ENCODE measurements at regions not wholly inside any gene's neighbourhood (a gene's known extent, or its start where the extent isn't known, plus 50 kb on each side); places are given as distances from the start of the nearest gene placed in this dataset.

DNA sequence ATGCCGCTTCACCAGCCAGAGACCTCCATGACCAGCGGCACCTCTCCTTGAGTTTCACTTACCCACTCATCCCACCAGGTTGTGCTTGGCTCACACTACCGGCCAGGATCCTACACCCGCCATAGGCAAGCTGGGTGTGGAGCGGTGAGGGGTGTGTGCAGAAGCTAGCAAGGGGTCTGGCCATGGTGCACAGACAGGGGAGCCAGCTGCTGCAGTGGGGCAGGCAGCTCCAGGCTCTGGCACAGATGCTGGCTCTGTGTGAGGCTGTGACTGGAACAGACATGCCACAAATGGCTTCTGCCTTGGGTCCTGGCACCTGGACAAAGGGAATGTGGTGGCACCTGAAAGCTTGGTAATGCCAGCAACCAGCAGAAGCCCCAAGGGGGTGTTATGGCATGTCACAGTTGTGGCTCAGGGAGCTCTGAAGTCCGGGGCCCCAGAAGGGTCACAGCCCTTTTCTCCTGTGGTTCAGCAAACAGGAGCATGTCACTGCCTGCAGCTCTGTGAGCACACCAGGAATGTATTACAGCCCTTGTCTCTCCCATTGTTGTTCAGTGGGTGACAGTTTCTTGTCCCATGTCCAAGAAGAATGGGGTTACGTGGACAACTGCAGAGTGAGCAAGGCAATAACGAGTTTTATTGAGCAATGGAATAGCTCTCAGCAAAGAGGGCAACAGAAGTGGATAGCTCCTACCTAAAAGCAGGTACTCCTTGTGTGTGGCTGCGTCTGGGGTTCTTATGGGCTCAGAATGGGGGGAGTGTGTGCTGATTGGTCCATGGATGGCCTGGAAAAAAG lies 2791.0 kb upstream of the PCDH20 start:
- Histone ChIP-seq H3K9ac (ENCODE audit: low read length) (no peak overlapping the region), H3K4me1 (ENCODE audit: control insufficient read depth, low read depth, low read length) (no peaks in the 10 kb centered on the region), H3K27ac (ENCODE audit: low read length) (no peak overlapping the region), H3K36me3 (ENCODE audit: control insufficient read depth, low read depth, low read length) (no peaks in the 10 kb centered on the region), H3K9me3 (ENCODE audit: control insufficient read depth, low read depth, low read length) (peaks cover 3% of the 10 kb centered on the region), H3K4me3 (ENCODE audit: low read length) (no peak overlapping the region), H3K27me3 (ENCODE audit: control insufficient read depth, insufficient read depth, low read length) (no peaks in the 10 kb centered on the region)

DNA sequence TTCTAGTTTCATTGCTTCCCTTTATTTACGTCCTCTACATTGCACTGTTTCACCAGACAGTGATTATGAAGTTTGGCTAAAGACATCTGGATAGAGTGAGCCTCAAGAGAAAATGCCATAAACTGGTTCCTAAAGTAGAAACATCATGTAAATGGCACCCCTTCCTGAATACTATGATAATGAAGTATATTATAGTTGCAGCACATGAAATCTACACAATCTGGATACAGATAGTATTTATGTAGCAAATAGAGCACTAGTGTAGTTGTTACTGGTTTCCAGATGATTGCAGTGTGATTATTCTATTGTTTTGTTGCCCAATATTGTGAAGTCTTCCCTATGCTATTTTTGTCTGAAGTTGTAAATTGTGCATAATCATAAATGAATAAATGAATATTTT lies 2786.9 kb upstream of the PCDH20 start:
- no peaks in the 10 kb centered on the region for H3K36me3 ChIP-seq (ENCODE audit: control insufficient read depth, low read depth, low read length)
- no peak overlapping the region for H3K4me3 ChIP-seq (ENCODE audit: low read length)
- H3K9ac ChIP-seq (ENCODE audit: low read length), result no peak overlapping the region
- peaks cover 3% of the 10 kb centered on the region for H3K9me3 ChIP-seq (ENCODE audit: control insufficient read depth, low read depth, low read length)
- H3K27ac ChIP-seq (ENCODE audit: low read length), result no peak overlapping the region
- H3K27me3 ChIP-seq (ENCODE audit: control insufficient read depth, insufficient read depth, low read length), result no peaks in the 10 kb centered on the region
- H3K4me1 ChIP-seq (ENCODE audit: control insufficient read depth, low read depth, low read length), result no peaks in the 10 kb centered on the region

DNA sequence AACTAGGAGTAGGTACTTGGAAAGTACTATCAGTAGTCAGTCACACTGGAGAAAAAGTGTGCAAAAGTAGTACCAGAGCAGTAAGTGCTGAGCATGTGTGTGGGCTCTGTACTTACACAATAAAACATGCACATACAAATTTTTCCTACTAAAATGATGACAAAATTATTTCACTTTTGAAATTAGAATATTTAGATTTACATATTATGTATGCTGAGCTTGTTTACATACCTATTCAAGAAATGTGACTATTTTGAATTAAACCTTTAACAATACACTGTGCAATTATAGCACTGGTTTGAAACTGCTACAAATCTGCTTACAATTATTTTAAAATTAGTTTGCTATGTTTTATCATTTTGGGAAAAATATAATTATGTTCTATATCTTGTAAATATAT lies 2781.6 kb upstream of the PCDH20 start:
- Histone ChIP-seq H3K9ac (ENCODE audit: low read length) (no peak overlapping the region), H3K9me3 (ENCODE audit: control insufficient read depth, low read depth, low read length) (no peaks in the 10 kb centered on the region), H3K4me1 (ENCODE audit: control insufficient read depth, low read depth, low read length) (no peaks in the 10 kb centered on the region), H3K36me3 (ENCODE audit: control insufficient read depth, low read depth, low read length) (no peaks in the 10 kb centered on the region), H3K27ac (ENCODE audit: low read length) (no peak overlapping the region), H3K4me3 (ENCODE audit: low read length) (no peak overlapping the region), H3K27me3 (ENCODE audit: control insufficient read depth, insufficient read depth, low read length) (no peaks in the 10 kb centered on the region)

- H3K9me3 ChIP-seq (ENCODE audit: control insufficient read depth, low read depth, low read length), result no peaks in the 10 kb centered on the region
- H3K4me3 ChIP-seq (ENCODE audit: low read length), result no peak overlapping the region
- no peaks in the 10 kb centered on the region for H3K27me3 ChIP-seq (ENCODE audit: control insufficient read depth, insufficient read depth, low read length)
- no peaks in the 10 kb centered on the region for H3K4me1 ChIP-seq (ENCODE audit: control insufficient read depth, low read depth, low read length)
- no peaks in the 10 kb centered on the region for H3K36me3 ChIP-seq (ENCODE audit: control insufficient read depth, low read depth, low read length)
- no peak overlapping the region for H3K27ac ChIP-seq (ENCODE audit: low read length)
- no peak overlapping the region for H3K9ac ChIP-seq (ENCODE audit: low read length)
These were observed 2771.0 kb upstream of the PCDH20 start for GRCh38 chr13:64186503-64187250.

DNA sequence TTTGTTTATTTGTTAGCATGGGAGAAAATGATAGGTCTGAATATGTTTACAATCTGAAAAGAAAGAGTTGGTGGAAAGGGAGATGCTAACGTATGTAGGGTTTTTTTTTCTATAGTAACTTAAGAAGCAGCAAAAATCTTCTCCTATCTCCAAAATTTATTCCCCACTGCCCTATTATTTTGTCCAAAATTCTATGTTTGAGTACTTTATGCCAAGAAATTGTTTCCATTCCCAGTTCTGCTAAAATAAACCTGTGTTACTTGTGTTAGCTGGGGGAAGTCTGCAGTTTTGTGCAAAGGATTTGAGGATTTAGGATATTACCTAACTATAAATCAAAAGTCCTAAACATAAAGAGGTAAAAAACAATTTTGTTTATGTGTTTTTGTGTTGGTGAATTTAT lies 2770.4 kb upstream of the PCDH20 start:
- Histone ChIP-seq H3K36me3 (ENCODE audit: control insufficient read depth, low read depth, low read length) (no peaks in the 10 kb centered on the region), H3K9ac (ENCODE audit: low read length) (no peak overlapping the region), H3K4me3 (ENCODE audit: low read length) (no peak overlapping the region), H3K27ac (ENCODE audit: low read length) (no peak overlapping the region), H3K4me1 (ENCODE audit: control insufficient read depth, low read depth, low read length) (no peaks in the 10 kb centered on the region), H3K9me3 (ENCODE audit: control insufficient read depth, low read depth, low read length) (no peaks in the 10 kb centered on the region), H3K27me3 (ENCODE audit: control insufficient read depth, insufficient read depth, low read length) (no peaks in the 10 kb centered on the region)

DNA sequence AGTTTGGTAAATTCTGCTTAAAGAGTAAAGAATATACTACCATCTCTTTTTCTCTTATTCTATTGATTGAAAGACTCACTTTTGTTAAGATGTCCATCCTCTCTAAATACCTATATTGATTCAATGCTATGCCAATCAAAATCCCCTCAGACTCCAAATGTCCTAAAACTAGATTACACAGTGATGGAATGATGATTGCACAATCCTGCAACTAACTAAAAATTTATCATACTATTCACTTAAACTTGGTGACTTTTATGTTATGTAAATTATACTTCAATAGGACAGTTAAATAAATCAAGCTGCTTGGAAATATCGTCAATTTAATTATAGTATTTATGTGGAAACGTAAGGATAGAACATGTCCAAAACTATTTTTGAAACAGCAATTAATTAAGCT lies 2765.1 kb upstream of the PCDH20 start:
- Histone ChIP-seq H3K4me3 (ENCODE audit: low read length) (no peak overlapping the region), H3K27me3 (ENCODE audit: control insufficient read depth, insufficient read depth, low read length) (no peaks in the 10 kb centered on the region), H3K27ac (ENCODE audit: low read length) (no peak overlapping the region), H3K9me3 (ENCODE audit: control insufficient read depth, low read depth, low read length) (no peaks in the 10 kb centered on the region), H3K4me1 (ENCODE audit: control insufficient read depth, low read depth, low read length) (no peaks in the 10 kb centered on the region), H3K9ac (ENCODE audit: low read length) (no peak overlapping the region), H3K36me3 (ENCODE audit: control insufficient read depth, low read depth, low read length) (no peaks in the 10 kb centered on the region)

- no peaks in the 10 kb centered on the region for H3K9me3 ChIP-seq (ENCODE audit: control insufficient read depth, low read depth, low read length)
- no peak overlapping the region for H3K4me3 ChIP-seq (ENCODE audit: low read length)
- no peak overlapping the region for H3K9ac ChIP-seq (ENCODE audit: low read length)
- no peaks in the 10 kb centered on the region for H3K4me1 ChIP-seq (ENCODE audit: control insufficient read depth, low read depth, low read length)
- no peaks in the 10 kb centered on the region for H3K27me3 ChIP-seq (ENCODE audit: control insufficient read depth, insufficient read depth, low read length)
- H3K27ac ChIP-seq (ENCODE audit: low read length), result no peak overlapping the region
- H3K36me3 ChIP-seq (ENCODE audit: control insufficient read depth, low read depth, low read length), result no peaks in the 10 kb centered on the region
These were observed 2750.2 kb upstream of the PCDH20 start for GRCh38 chr13:64165826-64166225.

DNA sequence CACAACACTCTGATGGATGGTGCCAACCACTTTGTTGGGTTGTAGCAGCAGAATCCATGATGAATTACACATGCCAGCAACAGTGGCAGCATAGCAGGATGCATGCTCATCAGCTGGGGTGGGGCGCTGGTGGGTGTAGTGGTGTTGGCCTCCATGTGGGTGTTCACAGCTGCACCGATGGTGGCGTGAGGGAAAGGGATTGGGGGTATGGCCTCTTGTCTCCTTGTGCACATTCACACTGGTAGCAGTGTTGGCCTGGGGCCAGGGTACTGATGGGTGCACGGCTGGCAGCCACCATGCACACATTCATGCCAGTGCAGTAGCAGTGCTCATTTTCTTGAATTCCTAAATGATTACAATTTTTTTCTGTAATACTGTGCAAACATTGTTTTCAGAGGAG lies 2748.8 kb upstream of the PCDH20 start:
- H3K27me3 ChIP-seq (ENCODE audit: control insufficient read depth, insufficient read depth, low read length), result no peaks in the 10 kb centered on the region
- no peak overlapping the region for H3K27ac ChIP-seq (ENCODE audit: low read length)
- no peak overlapping the region for H3K9ac ChIP-seq (ENCODE audit: low read length)
- H3K9me3 ChIP-seq (ENCODE audit: control insufficient read depth, low read depth, low read length), result no peaks in the 10 kb centered on the region
- no peak overlapping the region for H3K4me3 ChIP-seq (ENCODE audit: low read length)
- H3K4me1 ChIP-seq (ENCODE audit: control insufficient read depth, low read depth, low read length), result no peaks in the 10 kb centered on the region
- H3K36me3 ChIP-seq (ENCODE audit: control insufficient read depth, low read depth, low read length), result no peaks in the 10 kb centered on the region

DNA sequence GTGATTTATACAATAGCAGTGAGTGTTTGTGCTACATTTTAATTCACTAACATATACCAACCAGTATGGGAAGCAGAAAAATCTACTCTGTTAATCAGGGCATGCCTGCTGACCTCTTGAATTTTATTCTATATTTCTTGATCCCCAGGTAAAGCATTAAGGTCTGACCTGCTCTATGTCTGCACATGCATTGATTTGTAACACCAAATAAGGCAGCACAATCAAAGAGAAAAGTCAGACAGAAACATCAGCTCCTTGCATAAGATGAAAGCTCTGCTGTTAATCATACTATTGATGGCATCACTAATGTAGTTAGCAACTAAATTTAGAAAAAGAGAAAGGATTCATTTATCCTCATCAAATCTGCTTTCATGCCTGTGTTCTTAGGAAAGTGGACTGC lies 2744.8 kb upstream of the PCDH20 start:
- Histone ChIP-seq H3K4me1 (ENCODE audit: control insufficient read depth, low read depth, low read length) (no peaks in the 10 kb centered on the region), H3K27ac (ENCODE audit: low read length) (no peak overlapping the region), H3K36me3 (ENCODE audit: control insufficient read depth, low read depth, low read length) (no peaks in the 10 kb centered on the region), H3K27me3 (ENCODE audit: control insufficient read depth, insufficient read depth, low read length) (no peaks in the 10 kb centered on the region), H3K9ac (ENCODE audit: low read length) (no peak overlapping the region), H3K9me3 (ENCODE audit: control insufficient read depth, low read depth, low read length) (no peaks in the 10 kb centered on the region), H3K4me3 (ENCODE audit: low read length) (no peak overlapping the region)

GRCh38 chr13:64158908-64159307 lies 2743.3 kb upstream of the PCDH20 start:
- no peak overlapping the region for H3K4me3 ChIP-seq (ENCODE audit: low read length)
- H3K27ac ChIP-seq (ENCODE audit: low read length), result no peak overlapping the region
- H3K9me3 ChIP-seq (ENCODE audit: control insufficient read depth, low read depth, low read length), result no peaks in the 10 kb centered on the region
- H3K4me1 ChIP-seq (ENCODE audit: control insufficient read depth, low read depth, low read length), result no peaks in the 10 kb centered on the region
- H3K27me3 ChIP-seq (ENCODE audit: control insufficient read depth, insufficient read depth, low read length), result no peaks in the 10 kb centered on the region
- H3K9ac ChIP-seq (ENCODE audit: low read length), result no peak overlapping the region
- H3K36me3 ChIP-seq (ENCODE audit: control insufficient read depth, low read depth, low read length), result no peaks in the 10 kb centered on the region

DNA sequence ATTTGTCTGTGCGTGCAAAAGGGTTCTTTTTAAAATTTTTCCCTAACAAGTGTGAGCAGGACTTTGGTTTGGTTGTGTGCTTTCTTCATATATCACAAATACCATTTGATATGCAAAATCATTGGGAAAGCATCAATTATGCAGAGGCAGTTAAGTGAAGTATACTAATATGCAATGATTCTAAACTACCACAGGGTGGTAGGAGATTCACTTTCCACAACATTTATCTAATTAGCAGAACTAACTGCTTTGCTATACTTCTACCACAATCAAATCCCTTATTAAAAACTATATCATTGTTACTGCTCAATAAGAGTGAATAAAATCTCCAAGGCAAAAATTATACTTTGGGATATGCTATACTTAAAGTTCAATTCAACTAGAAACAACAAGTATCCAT lies 2738.9 kb upstream of the PCDH20 start:
- Histone ChIP-seq H3K9ac (ENCODE audit: low read length) (no peak overlapping the region), H3K4me1 (ENCODE audit: control insufficient read depth, low read depth, low read length) (no peaks in the 10 kb centered on the region), H3K27ac (ENCODE audit: low read length) (no peak overlapping the region), H3K36me3 (ENCODE audit: control insufficient read depth, low read depth, low read length) (no peaks in the 10 kb centered on the region), H3K9me3 (ENCODE audit: control insufficient read depth, low read depth, low read length) (no peaks in the 10 kb centered on the region), H3K4me3 (ENCODE audit: low read length) (no peak overlapping the region), H3K27me3 (ENCODE audit: control insufficient read depth, insufficient read depth, low read length) (no peaks in the 10 kb centered on the region)

DNA sequence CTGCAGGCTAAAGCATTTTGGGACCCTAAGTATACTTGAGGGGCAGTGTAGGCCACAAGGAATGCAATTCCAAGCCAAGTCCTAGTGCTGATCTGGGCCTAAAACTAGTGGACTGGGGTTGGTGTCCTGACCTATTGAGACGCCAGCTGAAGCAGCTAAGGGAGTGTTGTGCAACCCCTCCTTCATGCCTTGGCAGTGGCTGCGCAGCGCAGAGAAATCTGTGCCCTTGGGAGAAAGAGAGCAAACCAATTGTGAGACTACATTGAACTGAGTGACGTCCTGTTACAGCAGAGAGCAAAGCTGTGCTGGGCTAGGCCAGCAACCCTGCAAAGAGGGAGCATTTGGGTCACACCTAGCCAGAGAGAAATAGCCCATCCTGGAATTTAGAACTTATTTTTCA lies 2715.0 kb upstream of the PCDH20 start:
- no peak overlapping the region for H3K9ac ChIP-seq (ENCODE audit: low read length)
- no peaks in the 10 kb centered on the region for H3K9me3 ChIP-seq (ENCODE audit: control insufficient read depth, low read depth, low read length)
- no peak overlapping the region for H3K27ac ChIP-seq (ENCODE audit: low read length)
- H3K36me3 ChIP-seq (ENCODE audit: control insufficient read depth, low read depth, low read length), result no peaks in the 10 kb centered on the region
- no peaks in the 10 kb centered on the region for H3K4me1 ChIP-seq (ENCODE audit: control insufficient read depth, low read depth, low read length)
- no peak overlapping the region for H3K4me3 ChIP-seq (ENCODE audit: low read length)
- no peaks in the 10 kb centered on the region for H3K27me3 ChIP-seq (ENCODE audit: control insufficient read depth, insufficient read depth, low read length)
